GM19238 (cell line): ENCODE measurements at regions not wholly inside any gene's neighbourhood (a gene's known extent, or its start where the extent isn't known, plus 50 kb on each side); places are given as distances from the start of the nearest gene placed in this dataset.

Experiments used
- DNase-seq: peaks from one replicate; pipeline ENCODE4 v3.0.0; 2011; ENCODE audit warnings: low spot score; ENCODE audit not compliant: insufficient read length

DNA sequence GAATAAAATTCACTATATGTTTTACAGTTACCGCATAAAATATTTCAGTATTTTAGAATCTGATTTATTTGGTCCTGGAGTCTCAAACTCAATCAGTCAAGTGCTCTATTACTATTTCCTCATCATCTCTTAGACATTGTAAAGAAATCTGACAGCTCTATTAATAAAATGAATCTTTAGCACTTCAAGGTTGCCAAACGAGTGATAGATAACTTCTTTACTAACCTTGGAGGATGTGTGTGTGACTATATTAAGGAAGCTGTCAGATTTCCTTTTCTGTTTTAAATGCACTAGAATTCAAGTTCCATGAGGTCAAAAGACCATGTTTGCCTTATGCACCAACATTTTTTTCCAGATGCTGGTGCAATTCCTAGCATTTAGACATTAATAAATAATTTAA is 389.8 kb upstream of the AZI2 start:
- no peak for DNase-seq

DNA sequence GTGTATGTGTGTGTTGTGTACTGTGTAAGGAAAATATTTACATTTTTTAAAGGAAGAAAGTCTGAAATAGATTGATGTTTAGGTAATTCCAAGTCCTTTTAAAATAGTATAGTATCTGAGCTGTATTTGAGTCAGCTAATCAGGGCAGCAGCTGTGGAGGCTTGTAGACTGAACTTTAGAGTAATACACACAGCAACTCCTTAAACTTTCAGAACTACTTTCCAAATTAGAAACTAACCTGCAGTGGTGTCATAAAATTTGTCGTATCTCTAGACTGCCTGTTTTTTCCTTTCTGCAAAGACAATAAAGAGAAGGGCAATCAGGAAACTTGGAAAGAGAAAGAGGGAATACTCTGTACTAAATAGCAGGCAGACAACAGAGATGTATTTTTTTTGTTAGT is 391.0 kb upstream of the AZI2 start:
- DNase-seq: no peak

DNA sequence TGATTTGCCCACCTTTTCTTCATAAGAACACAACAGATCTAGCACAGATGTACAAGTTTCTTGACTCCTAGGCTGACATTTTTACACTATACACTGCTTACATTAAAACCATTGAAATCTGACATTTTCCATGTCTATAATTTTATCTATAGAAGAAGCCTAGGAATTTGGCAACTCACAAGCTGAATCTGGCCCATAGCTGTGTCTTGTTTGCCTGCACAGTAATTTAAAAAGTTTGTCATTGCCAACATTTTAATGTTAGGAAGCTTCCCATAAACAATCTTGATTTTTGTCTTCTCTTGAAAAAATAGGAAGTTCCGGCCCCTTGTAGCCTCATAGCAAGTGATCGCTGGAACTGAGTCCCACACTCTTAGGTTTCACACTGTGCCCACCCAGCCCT is 394.6 kb upstream of the AZI2 start:
- no peak for DNase-seq

DNA sequence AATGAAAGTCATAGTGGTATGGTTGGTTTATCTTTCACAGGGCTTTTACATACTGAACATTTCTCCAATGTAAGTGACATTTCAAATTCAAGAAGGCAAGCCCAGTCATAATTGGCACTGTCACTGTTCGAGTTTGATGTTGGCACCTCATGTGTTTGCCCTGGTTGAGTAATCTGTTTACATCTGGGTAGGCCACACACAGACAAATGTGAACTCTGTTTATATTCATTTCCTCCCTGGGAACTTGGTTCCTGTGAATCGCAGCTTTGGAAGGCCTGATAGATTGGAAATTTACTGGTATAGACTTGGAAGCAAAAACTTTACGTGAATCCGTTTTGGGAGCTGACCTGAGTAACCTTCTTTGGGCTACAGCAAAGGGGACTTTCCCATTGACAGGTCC is 395.2 kb upstream of the AZI2 start:
- no peak for DNase-seq

DNA sequence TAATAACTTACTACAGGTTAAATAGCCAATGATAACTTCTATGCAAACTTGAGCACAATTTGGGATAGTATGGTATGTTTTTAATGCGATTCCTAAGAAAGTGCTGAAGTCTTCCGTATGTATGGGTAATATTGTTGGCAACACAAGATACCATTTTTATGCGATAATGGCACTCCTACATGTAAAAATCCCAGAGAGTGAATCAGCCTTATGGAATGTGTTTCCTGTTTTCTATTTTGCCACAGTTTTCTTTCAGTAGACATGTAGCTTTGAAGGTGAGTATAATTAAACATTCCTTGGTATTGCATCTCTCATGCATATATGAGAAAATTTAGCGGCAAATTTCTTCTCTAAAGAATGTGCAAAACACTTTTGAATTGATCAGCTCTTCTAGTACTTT is 396.8 kb upstream of the AZI2 start:
- no peak for DNase-seq

DNA sequence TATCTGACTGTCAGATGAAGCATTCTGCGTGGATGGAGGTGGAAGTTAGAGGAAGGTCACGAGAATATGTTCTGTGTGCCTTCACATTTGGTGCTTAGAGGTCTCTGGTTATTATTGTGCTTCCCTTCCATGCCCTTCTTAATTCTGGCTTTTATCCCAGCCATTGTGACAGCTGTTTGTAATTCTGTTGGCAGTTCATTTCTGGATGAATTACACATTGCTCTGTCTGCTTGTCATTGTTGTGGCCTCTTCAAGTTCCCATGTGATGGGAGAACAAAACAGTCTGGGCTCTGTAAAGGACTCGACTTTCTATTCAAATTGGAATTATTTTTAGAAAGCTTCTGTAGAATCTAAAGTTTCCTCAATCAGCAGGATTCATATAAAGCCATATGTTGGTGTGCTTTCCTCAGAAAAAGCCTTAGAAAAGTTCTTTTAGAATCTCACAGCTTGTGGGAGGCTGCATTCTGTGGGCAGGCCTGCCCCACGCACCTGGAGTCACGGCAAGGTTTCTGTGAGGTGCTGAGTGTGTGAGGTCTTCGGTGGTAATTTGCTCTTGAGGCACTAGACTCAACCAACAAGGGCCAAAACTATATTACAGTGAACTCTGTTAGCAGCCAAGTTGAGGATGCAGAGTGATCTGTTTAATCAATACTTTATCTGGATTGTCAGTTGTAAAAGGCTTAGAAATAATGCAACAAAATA is 397.4 kb upstream of the AZI2 start:
- no peak for DNase-seq

DNA sequence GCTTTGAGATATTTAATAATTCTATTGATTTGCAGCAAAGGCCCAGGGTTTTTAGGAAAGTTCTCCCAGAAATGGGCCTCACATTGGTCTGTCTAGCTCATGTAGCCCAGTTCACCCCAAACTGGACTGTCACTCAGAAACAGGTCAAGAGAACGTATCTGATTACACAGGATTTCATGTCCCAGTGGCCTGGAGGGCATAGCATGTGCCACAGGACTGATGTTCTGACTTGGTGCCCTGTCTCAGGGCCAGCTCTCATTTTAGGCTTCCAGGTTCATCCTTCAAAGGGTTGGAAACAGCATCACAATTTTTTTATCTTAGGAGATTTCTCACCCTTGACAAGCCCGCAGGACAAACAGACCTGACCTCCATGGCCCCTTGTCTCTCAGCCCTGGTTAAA is 398.4 kb upstream of the AZI2 start:
- no peak for DNase-seq

DNA sequence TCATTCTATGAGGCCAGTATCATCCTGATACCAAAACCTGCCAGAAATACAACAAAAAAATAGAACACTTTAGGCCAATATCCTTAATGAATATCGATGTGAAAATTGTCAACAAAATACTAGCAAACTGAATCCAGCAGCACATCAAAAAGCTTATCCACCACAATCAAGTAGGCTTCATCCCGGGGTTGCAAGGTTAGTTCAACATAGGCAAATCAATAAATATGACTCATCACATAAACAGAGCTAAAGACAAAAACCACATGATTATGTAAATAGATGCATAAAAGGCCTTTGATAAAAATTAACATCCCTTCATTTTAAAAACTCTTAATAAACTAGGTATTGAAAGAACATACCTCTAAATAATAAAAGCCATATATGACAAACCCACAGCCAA is 403.2 kb upstream of the AZI2 start:
- DNase-seq: no peak

DNA sequence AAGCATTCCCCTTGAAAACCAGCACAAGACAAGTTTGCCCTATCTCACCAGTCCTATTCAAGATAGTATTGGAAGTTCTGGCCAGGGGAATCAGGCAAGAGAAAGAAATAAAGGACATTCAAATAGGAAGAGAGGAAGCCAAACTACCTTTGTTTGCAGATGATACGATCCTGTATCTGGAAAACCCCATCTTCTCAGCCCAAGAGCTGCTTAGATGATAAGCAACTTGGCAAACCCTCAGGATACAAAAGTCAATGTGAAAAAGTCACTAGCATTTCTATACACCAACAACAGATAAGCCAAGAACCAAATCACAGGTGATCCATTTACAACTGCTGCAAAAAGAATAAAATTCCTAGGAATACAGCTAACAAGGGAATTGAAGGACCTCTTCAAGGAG is 403.7 kb upstream of the AZI2 start:
- DNase-seq: no peak

DNA sequence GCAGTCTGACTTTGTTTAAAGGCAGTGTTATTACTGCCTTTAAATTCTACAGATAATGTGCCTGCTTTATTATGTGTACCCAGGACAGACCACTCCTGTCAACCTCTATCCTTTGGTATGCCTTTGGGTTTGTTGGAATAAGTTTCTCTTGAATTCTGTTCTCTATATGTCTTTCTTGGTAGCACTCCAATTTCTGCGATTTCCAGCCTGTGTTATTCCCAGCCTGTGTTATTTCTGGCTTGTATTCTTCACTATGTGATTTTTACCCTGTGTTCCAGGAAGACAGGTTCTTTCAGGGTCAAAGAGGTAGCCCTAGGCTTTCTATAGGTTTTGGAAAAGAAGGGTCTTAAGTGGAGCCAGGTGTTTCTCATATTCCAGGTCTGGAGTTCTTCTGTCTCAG is 407.4 kb upstream of the AZI2 start:
- DNase-seq: no peak

DNA sequence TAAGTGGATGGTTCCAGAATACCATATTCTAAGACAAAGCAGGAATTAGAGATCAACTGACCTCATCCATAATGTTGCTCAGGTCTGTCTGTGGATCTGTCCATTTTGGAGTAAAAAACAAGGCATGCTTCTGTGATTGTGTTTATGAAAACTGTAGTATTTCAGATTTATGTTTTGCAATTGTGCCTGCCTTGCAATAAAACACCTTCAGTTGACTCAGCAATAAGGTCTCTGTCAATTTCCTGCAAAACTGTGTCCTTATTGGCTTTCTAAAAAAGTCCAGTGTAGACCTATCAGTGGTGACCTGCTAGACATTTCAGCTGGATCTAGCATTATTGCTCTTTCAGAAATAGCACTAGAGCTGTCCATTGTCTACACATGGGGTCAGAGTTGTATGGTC is 409.5 kb upstream of the AZI2 start:
- DNase-seq: no peak

DNA sequence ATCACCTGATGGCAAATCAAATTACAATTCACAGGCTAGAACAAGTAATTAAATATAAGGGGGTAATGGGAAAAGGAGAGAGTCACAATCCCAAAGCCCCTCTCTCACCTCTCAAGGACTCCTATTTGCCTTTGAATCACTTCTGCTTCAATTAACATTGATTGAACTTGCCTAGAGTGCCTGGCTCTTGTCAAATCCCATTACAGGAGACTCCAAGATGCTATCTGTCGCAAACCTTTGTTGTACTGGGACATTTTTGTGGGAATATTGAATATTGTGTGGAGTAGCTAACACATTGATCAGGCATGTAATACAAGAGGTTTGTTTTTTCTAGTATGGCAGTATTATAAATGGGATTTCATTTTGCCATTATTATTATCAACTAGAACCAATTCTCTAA is 412.8 kb upstream of the AZI2 start:
- no peak for DNase-seq

DNA sequence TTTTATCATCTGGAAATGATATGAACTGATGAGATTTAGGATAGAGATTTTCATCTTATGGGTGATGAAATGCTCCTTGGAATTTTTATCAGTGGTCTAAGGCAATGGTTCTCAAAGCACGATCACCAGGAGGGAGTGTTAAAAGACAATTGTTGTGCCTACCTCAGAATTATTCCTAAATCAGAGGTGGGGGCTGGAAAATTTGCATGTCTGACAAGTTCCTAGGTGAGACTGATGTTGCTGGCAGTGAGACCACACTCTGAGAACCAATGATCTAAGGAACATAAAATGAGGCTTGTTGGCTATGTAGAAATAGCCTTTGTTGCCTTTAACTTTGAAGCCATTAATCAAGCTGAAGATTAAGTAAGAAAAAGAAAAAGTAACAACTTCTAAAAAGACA is 416.6 kb upstream of the AZI2 start:
- no peak for DNase-seq

DNA sequence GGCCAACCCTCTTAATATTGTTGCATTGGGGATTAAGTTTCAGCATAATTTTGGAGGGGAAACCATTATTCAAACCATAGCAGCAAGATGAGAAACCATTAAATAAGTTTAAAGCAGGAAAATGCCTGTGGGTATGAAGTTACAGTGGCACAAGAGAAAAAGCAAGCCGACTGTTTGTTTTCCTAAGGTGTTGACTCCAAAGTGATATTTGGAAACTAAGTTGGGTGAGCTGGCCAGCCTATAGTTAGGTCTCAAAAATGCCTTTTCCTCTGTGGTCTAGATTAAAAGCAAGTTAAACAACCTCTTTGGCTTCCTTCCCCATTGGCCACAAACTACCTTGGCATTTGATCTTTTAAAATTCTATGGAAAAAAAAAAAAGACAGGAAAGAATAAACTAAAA is 419.8 kb upstream of the AZI2 start:
- no peak for DNase-seq

DNA sequence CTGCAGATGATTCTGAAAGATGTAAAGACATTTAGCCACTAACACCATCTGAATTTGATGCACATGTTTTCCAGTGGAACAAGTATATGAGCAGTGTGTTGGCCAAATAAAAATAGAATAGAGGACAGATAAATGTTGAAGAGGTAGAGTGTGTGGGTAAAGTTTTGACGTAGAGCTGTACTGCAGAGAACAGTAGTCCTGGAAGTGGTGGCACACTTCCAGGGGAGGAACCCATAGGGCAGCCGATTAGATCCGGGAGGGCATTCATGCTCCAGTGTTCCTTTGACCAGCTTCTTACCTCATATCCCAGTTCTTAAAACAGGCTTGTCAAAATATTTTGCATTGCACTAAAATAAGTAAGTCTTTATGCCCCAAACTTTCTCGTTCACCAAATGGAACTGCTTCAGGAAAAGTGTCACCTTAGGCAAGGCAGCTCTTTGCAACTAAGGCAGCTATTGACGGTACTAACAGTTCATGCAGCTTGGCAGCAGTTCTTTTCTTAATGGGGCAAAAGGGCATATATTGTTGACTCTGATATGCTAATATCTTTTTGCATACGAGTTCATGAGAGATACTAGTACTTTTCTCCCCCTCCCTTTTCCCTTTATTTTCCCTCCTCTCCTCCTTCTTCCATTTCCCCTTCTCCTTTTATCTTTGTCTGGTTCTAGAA is 429.3 kb upstream of the AZI2 start:
- no peak for DNase-seq

DNA sequence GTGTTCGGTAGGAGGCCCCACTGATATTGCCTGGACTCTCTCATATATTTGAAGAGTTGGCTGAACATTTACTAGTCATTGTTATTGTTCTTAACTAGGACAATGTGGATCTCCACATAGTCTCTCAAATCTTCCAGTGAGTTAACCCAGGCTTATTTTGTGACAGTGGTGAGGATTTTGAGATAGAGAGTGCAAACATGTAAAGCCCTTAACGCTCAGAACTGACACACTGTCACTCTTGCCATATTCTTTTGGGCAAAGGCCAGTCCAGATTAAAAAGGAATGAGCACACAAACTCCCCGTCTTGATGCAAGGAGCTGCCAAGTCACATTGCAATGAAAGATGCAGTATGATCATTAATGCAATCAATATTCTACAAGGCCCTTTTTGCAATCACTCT is 431.9 kb upstream of the AZI2 start:
- DNase-seq: no peak

DNA sequence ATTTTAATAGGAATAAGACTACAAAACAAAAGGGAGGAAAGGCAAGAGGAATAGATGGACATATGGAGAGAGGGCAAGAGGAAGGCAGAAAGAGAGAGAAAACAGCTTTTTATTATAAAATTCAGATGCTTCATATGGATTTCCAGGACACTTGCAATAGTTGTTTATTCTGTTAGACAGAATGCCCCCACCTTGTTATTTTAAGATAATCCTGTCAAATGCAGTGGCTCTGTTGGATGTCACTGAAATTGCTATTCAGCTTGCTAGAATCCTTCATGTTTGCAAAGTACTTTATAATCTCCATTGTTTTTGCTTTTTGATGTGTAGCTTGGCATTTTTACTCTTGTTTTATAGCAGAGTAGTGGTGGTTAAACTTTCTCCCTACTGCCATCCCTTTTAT is 432.4 kb upstream of the AZI2 start:
- DNase-seq: no peak

DNA sequence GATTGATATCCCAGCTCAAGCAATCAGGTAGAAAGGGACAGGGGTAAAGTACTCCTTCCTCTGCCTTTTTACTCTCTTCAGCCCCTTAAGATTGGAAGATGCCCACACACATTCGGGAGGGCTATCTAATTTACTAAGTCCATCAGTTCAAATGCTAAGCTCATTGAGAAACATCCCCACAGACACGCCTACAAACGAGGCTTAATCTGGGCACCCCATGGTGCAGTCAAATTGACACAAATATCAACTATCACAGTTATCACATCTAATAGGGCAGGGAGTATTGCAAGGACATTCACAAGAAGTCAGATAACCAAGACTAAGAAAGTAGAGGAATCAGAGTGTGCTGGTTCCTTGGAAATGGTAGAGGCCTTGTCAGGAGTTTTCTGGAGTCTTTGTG is 437.8 kb upstream of the AZI2 start:
- DNase-seq: no peak

DNA sequence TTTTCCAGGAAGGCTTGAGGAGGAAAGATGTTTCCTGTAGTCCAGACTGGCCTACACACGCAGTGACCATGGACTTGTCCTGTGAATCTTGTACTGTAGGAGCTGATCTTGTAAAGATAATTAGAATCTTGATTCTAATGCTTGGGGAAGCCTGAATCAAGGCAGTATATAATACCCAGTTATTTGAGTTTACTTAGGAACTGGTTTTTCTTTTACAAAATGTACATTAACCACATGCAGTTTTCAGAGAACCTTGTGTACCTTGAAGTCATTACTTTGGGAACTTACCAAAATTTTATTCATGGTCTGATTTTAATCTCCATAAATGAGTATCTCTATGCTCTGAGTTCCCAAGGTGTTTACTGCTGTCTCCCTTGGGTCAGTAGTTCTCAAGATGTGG is 439.9 kb upstream of the AZI2 start:
- DNase-seq: no peak

DNA sequence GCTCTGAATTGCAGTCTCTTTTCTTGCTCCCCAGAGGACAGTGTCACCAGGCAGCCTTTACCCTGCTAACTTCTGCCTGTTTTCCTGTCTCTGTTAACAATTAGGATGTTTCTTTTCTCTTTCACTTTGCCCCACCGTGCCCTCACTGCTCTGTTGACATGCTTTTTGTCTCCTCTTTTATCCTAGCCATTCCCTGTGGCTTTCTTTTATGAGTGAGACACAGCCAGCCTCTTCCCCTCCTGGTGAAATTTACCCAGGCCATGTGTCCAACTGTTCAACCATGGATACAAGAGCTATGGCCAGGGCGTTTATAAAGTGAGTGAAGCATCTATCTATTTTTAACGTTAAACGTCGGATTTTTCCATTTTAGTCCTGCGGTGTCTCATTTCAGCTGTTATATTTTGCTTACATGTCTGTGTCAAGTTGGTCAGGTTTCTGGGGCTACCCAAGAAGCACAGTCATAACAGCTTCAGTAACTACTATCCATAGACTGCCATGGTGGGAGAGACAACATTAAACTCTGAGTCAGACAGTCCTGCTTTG is 443.2 kb upstream of the AZI2 start:
- DNase-seq: no peak

DNA sequence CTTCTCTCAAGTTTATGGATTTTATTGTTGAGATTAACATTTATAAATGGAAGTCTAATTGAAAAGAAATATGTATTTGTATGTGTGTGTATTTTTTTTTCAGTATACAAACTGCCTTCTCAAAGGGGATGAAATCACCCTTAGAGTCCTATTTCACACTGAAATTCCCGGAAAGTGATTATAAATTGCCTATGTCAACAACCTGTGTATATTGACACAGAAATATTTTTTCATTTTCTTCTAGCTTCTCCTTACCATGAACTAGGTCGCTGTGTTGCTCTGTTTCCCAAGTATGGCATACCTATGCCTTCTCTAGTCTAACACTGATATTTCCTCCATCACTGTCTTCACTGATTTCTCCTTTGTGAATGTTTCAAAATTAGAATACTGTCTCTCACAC is 444.0 kb upstream of the AZI2 start:
- no peak for DNase-seq

DNA sequence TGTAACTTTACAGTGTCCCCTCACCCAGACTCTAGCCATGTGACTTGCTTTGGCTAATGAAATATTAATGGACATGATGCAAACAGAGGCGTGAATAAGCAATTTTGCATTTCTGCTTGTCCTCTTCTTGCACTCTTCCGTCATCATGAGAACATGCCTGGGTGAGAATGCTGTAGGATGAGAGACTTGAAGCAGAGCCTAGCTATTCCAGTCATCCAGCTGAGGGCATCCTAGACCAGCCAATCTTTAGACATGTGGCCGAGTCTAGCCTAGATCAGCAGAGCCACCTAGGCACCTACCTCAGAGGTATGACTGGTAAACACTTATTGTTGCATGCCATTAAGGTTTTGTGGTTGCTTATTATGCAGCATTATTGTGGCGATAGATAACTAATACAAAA is 450.5 kb upstream of the AZI2 start:
- DNase-seq: no peak

DNA sequence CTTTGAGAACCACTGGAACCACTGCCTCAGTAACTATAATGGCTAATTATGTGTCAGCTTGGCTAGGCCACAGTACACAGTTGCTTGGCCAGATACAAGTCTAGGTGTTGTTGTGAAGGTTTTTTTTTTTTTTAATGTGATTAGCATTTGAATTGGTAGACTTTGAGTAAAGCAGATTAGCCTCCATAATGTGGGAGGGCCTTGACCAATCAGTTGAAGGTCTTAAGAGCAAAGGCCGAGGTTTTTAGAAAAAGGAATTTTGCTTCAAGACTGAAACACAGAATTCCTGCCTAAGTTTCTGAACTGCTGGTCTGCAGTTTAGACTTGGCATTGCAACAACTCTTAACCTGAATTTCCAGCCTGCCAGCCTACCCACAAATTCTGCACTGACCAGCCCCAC is 451.6 kb upstream of the AZI2 start:
- DNase-seq: no peak
